Activated CD4-positive, alpha-beta T cell treated with anti-CD3 and anti-CD28 coated beads, Interleukin-2, Interleukin-6, amounts not matched to agents 100 ng/mL and 50 ng/mL, durations not matched to agents 16 hours and 8 hours (primary cell): ENCODE measurements at regions not wholly inside any gene's neighbourhood (a gene's known extent, or its start where the extent isn't known, plus 50 kb on each side); places are given as distances from the start of the nearest gene placed in this dataset.
"Not testable (repeated sequence)": the region's sequence is repeated elsewhere in the genome, so short reads cannot be mapped to it uniquely, and the experiment has no call there.

Experiments used
- DNase-seq: peaks from one replicate; pipeline ENCODE4 v3.0.0-alpha.2; 2020

GRCh38 chr5:38793099-38793498 lies 52.7 kb upstream of the OSMR start:
- no peak for DNase-seq

GRCh38 chr5:38794037-38794436 lies 51.8 kb upstream of the OSMR start:
- not testable (repeated sequence) for DNase-seq

- DNase-seq = no peak
These were observed 50.8 kb upstream of the OSMR start for GRCh38 chr5:38794986-38795385.

- DNase-seq = no peak
These were observed 49.6 kb upstream of the OSMR start for GRCh38 chr5:38795986-38796741.
